Bronchial epithelial cell (primary cell): ENCODE measurements at regions not wholly inside any gene's neighbourhood (a gene's known extent, or its start where the extent isn't known, plus 50 kb on each side); places are given as distances from the start of the nearest gene placed in this dataset.
"Not testable (repeated sequence)": the region's sequence is repeated elsewhere in the genome, so short reads cannot be mapped to it uniquely, and the experiment has no call there.

Experiments used
- DNase-seq: peaks from one replicate; pipeline ENCODE4 v3.0.0-alpha.2; 2010; ENCODE audit warnings: low read depth
- FAIRE-seq: peaks from 2 replicates; lab custom pipeline; 2011; peaks lifted over from hg19 to GRCh38; lab: Jason Lieb, UNC
- H3K27me3 ChIP-seq: 2 replicates; pipeline ENCODE4 v1.5.1; 2011; ENCODE audit warnings: low read length; ENCODE audit not compliant: control insufficient read depth, insufficient read depth
- H3K36me3 ChIP-seq: 2 replicates; pipeline ENCODE4 v1.5.1; 2011; ENCODE audit warnings: low read length; ENCODE audit not compliant: control insufficient read depth, insufficient read depth
- H3K4me3 ChIP-seq: 2 replicates; pipeline ENCODE4 v1.5.1; 2011; ENCODE audit warnings: mild to moderate bottlenecking, low read depth, low read length, control low read depth
- CTCF ChIP-seq: IDR thresholded peaks from 2 replicates; pipeline ENCODE4 v1.5.1; 2011; ENCODE audit warnings: mild to moderate bottlenecking, moderate library complexity, low read length, control low read depth, inconsistent platforms; ENCODE audit not compliant: insufficient read depth, severe bottlenecking

DNA sequence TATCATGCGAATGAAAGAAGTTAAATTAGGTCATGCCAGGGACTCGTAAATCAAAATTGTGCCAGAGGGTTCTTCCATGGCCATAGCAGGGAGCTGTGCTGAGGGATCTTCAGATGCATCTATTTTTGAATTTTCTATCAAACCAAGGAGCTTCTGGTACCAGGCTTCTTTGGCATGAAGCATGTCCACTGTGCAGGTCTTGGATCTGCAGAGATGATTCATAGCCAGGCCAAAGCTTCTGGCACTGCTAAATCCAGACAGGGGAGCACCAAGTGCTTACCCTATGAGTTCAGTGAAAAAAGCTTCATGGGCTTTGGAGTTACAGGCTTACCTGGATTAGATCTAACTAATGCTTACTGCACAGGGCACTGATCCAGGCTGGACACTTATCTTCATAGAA is 154.2 kb upstream of the DAB1 start:
- FAIRE-seq, result no peak

GRCh38 chr1:57576756-57577155 is 152.9 kb upstream of the DAB1 start:
- FAIRE-seq (no peak), DNase-seq (peak; percentile 50)
- no peak for TF ChIP-seq CTCF
- no peaks in the 10 kb centered on the region for H3K27me3 ChIP-seq
- H3K4me3 ChIP-seq, result no peak overlapping the region
- no peaks in the 10 kb centered on the region for H3K36me3 ChIP-seq

More for the DNA sequence above, 154.2 kb upstream of the DAB1 start:
- Histone ChIP-seq H3K4me3 (no peak overlapping the region), H3K27me3 (no peaks in the 10 kb centered on the region), H3K36me3 (no peaks in the 10 kb centered on the region)
- TF ChIP-seq CTCF, result no peak
- no peak for DNase-seq

DNA sequence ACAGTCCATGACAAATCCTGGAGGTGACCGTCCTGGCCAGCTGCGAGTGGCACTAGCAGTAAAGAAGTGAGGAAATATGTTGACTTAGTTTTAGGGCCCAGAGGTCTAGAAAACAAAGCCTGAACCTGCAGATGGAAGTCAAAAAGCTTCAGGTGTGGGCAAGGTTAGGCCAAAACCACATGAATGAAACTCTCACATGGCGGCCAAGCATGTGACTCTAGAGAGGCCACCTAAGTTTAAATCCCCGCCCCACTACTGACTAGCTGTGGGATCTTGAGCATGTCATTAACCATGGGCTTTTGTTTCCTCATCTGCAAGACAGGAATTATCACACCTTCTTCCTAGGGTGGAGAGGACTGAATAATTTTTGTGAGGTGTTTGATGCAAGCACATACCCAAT is 148.2 kb upstream of the DAB1 start:
- H3K36me3 ChIP-seq, result no peaks in the 10 kb centered on the region
- no peaks in the 10 kb centered on the region for H3K27me3 ChIP-seq
- DNase-seq (no peak), FAIRE-seq (no peak)
- no peak for TF ChIP-seq CTCF
- H3K4me3 ChIP-seq, result no peak overlapping the region

- FAIRE-seq, DNase-seq, H3K27me3 ChIP-seq, H3K36me3 ChIP-seq, H3K4me3 ChIP-seq: not testable (repeated sequence)
Observed at GRCh38 chr1:57558066-57558465, 134.2 kb upstream of the DAB1 start.

DNA sequence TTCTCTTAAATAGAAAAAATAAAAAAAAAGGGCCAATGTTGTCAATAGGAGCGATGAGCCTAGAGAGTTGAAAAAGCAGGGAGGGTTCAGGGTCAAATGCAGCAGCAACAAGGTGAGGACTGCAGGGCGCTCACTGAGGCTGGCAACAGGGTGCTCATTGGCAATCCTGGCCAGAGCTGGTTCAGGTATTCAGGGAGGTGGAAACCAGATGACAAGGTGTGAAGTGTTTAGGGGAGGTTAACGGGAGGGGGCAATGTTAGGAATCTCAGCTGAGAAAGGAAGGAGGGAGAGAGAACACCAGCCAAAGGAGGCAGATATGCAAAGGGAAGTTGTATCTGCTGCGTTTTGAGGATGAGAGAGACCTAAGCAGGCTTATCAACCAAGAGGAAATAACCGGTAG is 129.8 kb upstream of the DAB1 start:
- no peak overlapping the region for H3K4me3 ChIP-seq
- no peak for TF ChIP-seq CTCF
- H3K27me3 ChIP-seq, result no peaks in the 10 kb centered on the region
- FAIRE-seq (no peak), DNase-seq (no peak)
- no peaks in the 10 kb centered on the region for H3K36me3 ChIP-seq

GRCh38 chr1:57551476-57551875 is 127.6 kb upstream of the DAB1 start:
- H3K4me3 ChIP-seq, result no peak overlapping the region
- FAIRE-seq (no peak), DNase-seq (no peak)
- no peak for TF ChIP-seq CTCF
- H3K36me3 ChIP-seq, result no peaks in the 10 kb centered on the region
- H3K27me3 ChIP-seq, result no peaks in the 10 kb centered on the region
